H9 (cell line): ENCODE measurements at regions not wholly inside any gene's neighbourhood (a gene's known extent, or its start where the extent isn't known, plus 50 kb on each side); places are given as distances from the start of the nearest gene placed in this dataset.
A peak's percentile ranks its signal among the peaks of the same experiment; 100 is the strongest.

Experiments
- DNase-seq: peaks from one replicate; pipeline ENCODE4 v3.0.0-alpha.2; 2017
- H2AFZ ChIP-seq: one replicate; pipeline ENCODE4 v1.6.1; 2013; ENCODE audit warnings: mild to moderate bottlenecking, low read length, control low read depth, moderate library complexity
- H2AK5ac ChIP-seq: 2 replicates; pipeline ENCODE4 v1.6.1; 2013; ENCODE audit warnings: low read length, control low read depth, mixed read lengths; ENCODE audit not compliant: insufficient read length
- H2BK120ac ChIP-seq: one replicate; pipeline ENCODE4 v1.6.1; 2013; ENCODE audit warnings: low read depth, mild to moderate bottlenecking, low read length, control low read depth, inconsistent platforms; ENCODE audit not compliant: poor library complexity, severe bottlenecking
- H2BK12ac ChIP-seq: 2 replicates; pipeline ENCODE4 v1.6.1; 2013; ENCODE audit warnings: low read length, control low read depth, mixed read lengths, low read depth; ENCODE audit not compliant: insufficient read length
- H2BK15ac ChIP-seq: 2 replicates; pipeline ENCODE4 v1.6.1; 2013; ENCODE audit warnings: low read depth, low read length, control low read depth
- H2BK20ac ChIP-seq: one replicate; pipeline ENCODE4 v1.6.1; 2013; ENCODE audit warnings: low read depth, mild to moderate bottlenecking, low read length, control low read depth, inconsistent platforms; ENCODE audit not compliant: poor library complexity, severe bottlenecking
- H2BK5ac ChIP-seq: 2 replicates; pipeline ENCODE4 v1.6.1; 2013; ENCODE audit warnings: low read length, control low read depth, mixed read lengths; ENCODE audit not compliant: insufficient read length
- H3K14ac ChIP-seq: 2 replicates; pipeline ENCODE4 v1.6.1; 2013; ENCODE audit warnings: low read length, control low read depth; ENCODE audit not compliant: insufficient read depth
- H3K18ac ChIP-seq: 2 replicates; pipeline ENCODE4 v1.6.1; 2013; ENCODE audit warnings: low read depth, mild to moderate bottlenecking, mixed read lengths, low read length, control low read depth; ENCODE audit not compliant: insufficient read length
- H3K23ac ChIP-seq: 2 replicates; pipeline ENCODE4 v1.6.1; 2013; ENCODE audit warnings: low read length, control low read depth, mixed read lengths, low read depth; ENCODE audit not compliant: insufficient read length
- H3K23me2 ChIP-seq: 2 replicates; pipeline ENCODE4 v1.6.1; 2013; ENCODE audit warnings: low read depth, mild to moderate bottlenecking, mixed read lengths, low read length, control low read depth; ENCODE audit not compliant: insufficient read length, poor library complexity, severe bottlenecking
- H3K27ac ChIP-seq: 2 replicates; pipeline ENCODE4 v1.5.1; 2013; ENCODE audit warnings: low read length, control low read depth, mixed read lengths, low read depth; ENCODE audit not compliant: insufficient read length
- H3K27me3 ChIP-seq: 2 replicates; pipeline ENCODE4 v1.6.1; 2013; ENCODE audit warnings: low read length, control low read depth, inconsistent platforms; ENCODE audit not compliant: insufficient read depth
- H3K4ac ChIP-seq: 2 replicates; pipeline ENCODE4 v1.6.1; 2013; ENCODE audit warnings: low read depth, mild to moderate bottlenecking, control low read depth, inconsistent platforms, low read length, moderate library complexity
- H3K4me1 ChIP-seq: 2 replicates; pipeline ENCODE4 v1.6.1; 2013; ENCODE audit warnings: low read length, control low read depth, inconsistent platforms; ENCODE audit not compliant: insufficient read depth
- H3K4me2 ChIP-seq: 2 replicates; pipeline ENCODE4 v1.6.1; 2013; ENCODE audit warnings: low read length, control low read depth, mixed read lengths; ENCODE audit not compliant: insufficient read length, insufficient read depth
- H3K56ac ChIP-seq: 2 replicates; pipeline ENCODE4 v1.6.1; 2013; ENCODE audit warnings: low read depth, mild to moderate bottlenecking, mixed read lengths, low read length, control low read depth; ENCODE audit not compliant: insufficient read length
- H3K79me1 ChIP-seq: 2 replicates; pipeline ENCODE4 v1.6.1; 2013; ENCODE audit warnings: low read depth, mild to moderate bottlenecking, moderate library complexity, low read length, control low read depth, inconsistent platforms; ENCODE audit not compliant: insufficient read depth, poor library complexity, severe bottlenecking
- H3K79me2 ChIP-seq: 2 replicates; pipeline ENCODE4 v1.6.1; 2013; ENCODE audit warnings: low read length, control low read depth, inconsistent platforms; ENCODE audit not compliant: insufficient read depth
- H3K9ac ChIP-seq: 2 replicates; pipeline ENCODE4 v1.6.1; 2013; ENCODE audit warnings: low read length, control low read depth, mixed read lengths; ENCODE audit not compliant: insufficient read length; ENCODE audit errors: extremely low read depth
- H3K9me3 ChIP-seq: one replicate; pipeline ENCODE4 v1.6.1; 2013; ENCODE audit warnings: low read depth, low read length, inconsistent platforms; ENCODE audit not compliant: control insufficient read depth
- H3T11ph ChIP-seq: one replicate; pipeline ENCODE4 v1.6.1; 2013; ENCODE audit warnings: mild to moderate bottlenecking, low read length, control low read depth, inconsistent platforms
- H4K20me1 ChIP-seq: one replicate; pipeline ENCODE4 v1.6.1; 2013; ENCODE audit not compliant: control insufficient read depth, insufficient read length, insufficient read depth
- H4K5ac ChIP-seq: 2 replicates; pipeline ENCODE4 v1.6.1; 2013; ENCODE audit warnings: low read depth, mild to moderate bottlenecking, mixed read lengths, low read length, control low read depth; ENCODE audit not compliant: insufficient read length
- H4K8ac ChIP-seq: replicated peaks from 2 replicates; pipeline ENCODE4 v1.6.1; 2013; ENCODE audit warnings: low read length, control low read depth, mixed read lengths, low read depth; ENCODE audit not compliant: insufficient read length
- H4K91ac ChIP-seq: 2 replicates; pipeline ENCODE4 v1.6.1; 2013; ENCODE audit warnings: low read depth, mild to moderate bottlenecking, moderate library complexity, mixed read lengths, low read length, control low read depth; ENCODE audit not compliant: insufficient read length
- H3K27ac Mint-ChIP-seq, 3 experiments: 2 replicates in 2 of 3; 3 replicates in 1 of 3; pipeline ENCODE4 v1.8.0; 2020 to 2021; ENCODE audit warnings: mixed read lengths in 3 of 3, mild to moderate bottlenecking in 1 of 3, moderate library complexity in 1 of 3
- H3K27me3 Mint-ChIP-seq: 2 replicates; pipeline ENCODE4 v1.8.0; 2021; ENCODE audit warnings: low read depth, mild to moderate bottlenecking, moderate library complexity, mixed read lengths
- H3K36me3 Mint-ChIP-seq, 3 experiments: 2 replicates in 2 of 3; 3 replicates in 1 of 3; pipeline ENCODE4 v1.8.0; 2020 to 2021; ENCODE audit warnings: low read depth in 3 of 3, mixed read lengths in 3 of 3; ENCODE audit not compliant: insufficient read depth in 1 of 3
- H3K4me1 Mint-ChIP-seq, 2 experiments: 2 replicates each; pipeline ENCODE4 v1.8.0; 2020; ENCODE audit warnings: mixed read lengths in 2 of 2
- H3K4me3 Mint-ChIP-seq, 2 experiments: 2 replicates in 1 of 2; 3 replicates in 1 of 2; pipeline ENCODE4 v1.8.0; 2020 to 2021; ENCODE audit warnings: mild to moderate bottlenecking in 2 of 2, mixed read lengths in 2 of 2, moderate library complexity in 1 of 2
- H3K9me3 Mint-ChIP-seq, 2 experiments: 2 replicates in 1 of 2; 3 replicates in 1 of 2; pipeline ENCODE4 v1.8.0; 2020; ENCODE audit warnings: mild to moderate bottlenecking in 2 of 2, mixed read lengths in 2 of 2, moderate library complexity in 1 of 2
- CTCF ChIP-seq: fragments of 200-600 bp; sonication (generic); conservative IDR thresholded peaks from 3 replicates; pipeline ENCODE4 v1.8.0; 2021; ENCODE audit warnings: antibody characterized with exemption, mild to moderate bottlenecking
- WGBS: extraction: QIAGEN DNeasy Blood & Tissue Kit; methylation state at CpG from one replicate; pipeline ENCODE4 v1.1.7; 2013; ENCODE audit warnings: missing lambda C conversion rate, low lambda C conversion rate, mixed read lengths; ENCODE audit not compliant: insufficient read length; ENCODE audit errors: extremely low coverage; 5-methylcytosine and 5-hydroxymethylcytosine counted together

DNA sequence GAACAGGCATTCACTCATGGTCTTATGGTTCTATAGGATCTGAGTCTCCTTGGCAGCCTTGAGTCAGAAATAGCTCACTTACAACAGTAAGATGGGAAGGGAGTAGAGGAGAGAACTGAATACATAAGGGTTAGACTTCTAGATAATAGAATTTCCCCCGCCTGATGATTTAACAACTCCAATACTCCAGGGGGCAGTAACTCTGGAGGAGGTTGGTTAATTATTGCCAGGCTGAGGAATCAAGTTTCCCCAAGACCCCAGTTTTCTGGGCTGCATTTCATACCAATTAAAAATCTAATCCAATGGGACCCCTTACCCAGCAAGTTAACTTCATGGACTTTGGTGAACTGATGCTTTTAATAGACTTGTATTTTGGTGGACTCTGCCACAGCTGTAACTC lies 94.2 kb upstream of the MOCS1 start:
- Histone ChIP-seq H4K8ac (no peak overlapping the region), H2AK5ac (no peak overlapping the region), H3K56ac (no peak overlapping the region), H3K9me3 (no peaks in the 10 kb centered on the region), H3K14ac (no peak overlapping the region), H3K27ac (no peak overlapping the region), H3K4ac (no peak overlapping the region), H3K23me2 (no peaks in the 10 kb centered on the region), H3K4me1 (no peaks in the 10 kb centered on the region), H3K18ac (no peak overlapping the region), H3K9ac (no peak overlapping the region), H2BK12ac (no peak overlapping the region), H3K23ac (no peak overlapping the region), H2AFZ (no peak overlapping the region), H3K4me2 (no peak overlapping the region), H3K79me2 (no peaks in the 10 kb centered on the region; the same call in 1 of the 2 replicates), H2BK5ac (no peak overlapping the region), H3T11ph (no peak overlapping the region), H2BK15ac (no peak overlapping the region), H4K20me1 (no peaks in the 10 kb centered on the region), H2BK20ac (no peak overlapping the region), H4K91ac (no peak overlapping the region), H2BK120ac (no peak overlapping the region), H4K5ac (no peak overlapping the region), H3K27me3 (no peaks in the 10 kb centered on the region), H3K79me1 (no peaks in the 10 kb centered on the region)
- no CpG with 5 or more reads among the region's 1 CpG for WGBS
- Mint-ChIP-seq H3K27me3 (peaks cover 5% of the 10 kb centered on the region; the same call in 1 of the 2 replicates), H3K4me1 (no peaks in the 10 kb centered on the region; a peak in 1 of 4 replicates), H3K36me3 (no peaks in the 10 kb centered on the region), H3K27ac (no peak overlapping the region), H3K9me3 (no peaks in the 10 kb centered on the region), H3K4me3 (no peak overlapping the region)
- DNase-seq = no peak
- TF ChIP-seq CTCF = peak; percentile 47; the same call in 2 of the 3 replicates
